ENCODE measurements at regions not wholly inside any gene's neighbourhood (a gene's known extent, or its start where the extent isn't known, plus 50 kb on each side); places are given as distances from the start of the nearest gene placed in this dataset.

DNA sequence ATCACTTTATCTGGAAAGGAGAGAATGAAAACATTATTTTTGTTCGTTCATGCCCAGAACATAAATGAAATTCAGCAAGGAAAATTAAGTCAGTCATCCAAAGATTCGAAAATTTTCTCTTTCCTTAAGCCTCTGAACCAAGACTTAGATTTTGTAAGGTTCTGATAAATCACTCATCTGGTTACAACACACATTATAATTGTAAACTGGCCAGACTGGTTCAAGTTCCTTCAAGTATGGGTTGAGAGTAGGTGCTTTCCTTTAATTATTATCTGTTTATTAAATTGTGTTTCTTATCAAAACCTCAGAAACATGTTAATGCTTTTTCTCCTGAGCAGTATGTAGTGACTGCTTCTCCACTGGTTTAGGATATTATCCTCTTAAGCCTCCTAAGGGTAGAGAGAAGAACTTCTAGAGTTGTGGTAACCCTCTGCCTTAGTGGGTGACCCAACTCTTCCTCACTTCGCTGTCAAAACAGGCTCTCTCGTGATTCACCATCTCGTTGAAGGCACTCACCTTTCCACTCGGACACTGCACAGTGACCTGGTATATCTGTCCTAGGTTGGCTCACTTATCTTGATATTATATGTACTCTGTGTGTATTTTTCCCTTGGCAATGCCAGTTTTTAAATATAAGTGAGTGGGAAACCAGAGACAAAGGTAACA is 325.9 kb downstream of the PAX3 start:
- Histone ChIP-seq H3K27me3 (ENCODE audit: low read length) (no peaks in the 10 kb centered on the region), H3K4me3 (ENCODE audit: insufficient read depth, low read length, poor library complexity, severe bottlenecking) (no peak overlapping the region), H4K20me1 (ENCODE audit: low read depth, low read length) (no peaks in the 10 kb centered on the region), H3F3A (ENCODE audit: insufficient read depth) (no peaks in the 10 kb centered on the region), H3K4me2 (ENCODE audit: low read depth, low read length, poor library complexity, severe bottlenecking) (no peak overlapping the region), H3K79me2 (ENCODE audit: insufficient read depth, low read length) (no peaks in the 10 kb centered on the region), H3K27ac (ENCODE audit: low read depth, low read length) (no peak overlapping the region), H3K36me3 (ENCODE audit: low read length) (no peaks in the 10 kb centered on the region), H2AFZ (ENCODE audit: low read depth, low read length, severe bottlenecking) (no peak overlapping the region), H3K9me2 (replicated peaks; ENCODE audit: insufficient read depth, low read length) (no peaks in the 10 kb centered on the region; the same call in 1 of the 2 replicates), H3K9ac (ENCODE audit: low read length) (no peak overlapping the region), H3K9me3 (ENCODE audit: insufficient read depth, low read length) (no peaks in the 10 kb centered on the region)
- no peak for TF ChIP-seq EZH2phosphoT487 (conservative IDR thresholded peaks at IDR 0.05; ENCODE audit: low read length)
- TF ChIP-seq, protein P1, sequence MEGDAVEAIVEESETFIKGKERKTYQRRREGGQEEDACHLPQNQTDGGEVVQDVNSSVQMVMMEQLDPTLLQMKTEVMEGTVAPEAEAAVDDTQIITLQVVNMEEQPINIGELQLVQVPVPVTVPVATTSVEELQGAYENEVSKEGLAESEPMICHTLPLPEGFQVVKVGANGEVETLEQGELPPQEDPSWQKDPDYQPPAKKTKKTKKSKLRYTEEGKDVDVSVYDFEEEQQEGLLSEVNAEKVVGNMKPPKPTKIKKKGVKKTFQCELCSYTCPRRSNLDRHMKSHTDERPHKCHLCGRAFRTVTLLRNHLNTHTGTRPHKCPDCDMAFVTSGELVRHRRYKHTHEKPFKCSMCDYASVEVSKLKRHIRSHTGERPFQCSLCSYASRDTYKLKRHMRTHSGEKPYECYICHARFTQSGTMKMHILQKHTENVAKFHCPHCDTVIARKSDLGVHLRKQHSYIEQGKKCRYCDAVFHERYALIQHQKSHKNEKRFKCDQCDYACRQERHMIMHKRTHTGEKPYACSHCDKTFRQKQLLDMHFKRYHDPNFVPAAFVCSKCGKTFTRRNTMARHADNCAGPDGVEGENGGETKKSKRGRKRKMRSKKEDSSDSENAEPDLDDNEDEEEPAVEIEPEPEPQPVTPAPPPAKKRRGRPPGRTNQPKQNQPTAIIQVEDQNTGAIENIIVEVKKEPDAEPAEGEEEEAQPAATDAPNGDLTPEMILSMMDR (IDR thresholded peaks at IDR 0.05; ENCODE audit: insufficient read depth, low read length, poor library complexity, severe bottlenecking), result no peak

- Histone ChIP-seq H3F3A (ENCODE audit: insufficient read depth) (no peaks in the 10 kb centered on the region), H3K79me2 (ENCODE audit: insufficient read depth, low read length) (no peaks in the 10 kb centered on the region), H3K4me2 (ENCODE audit: low read depth, low read length, poor library complexity, severe bottlenecking) (no peak overlapping the region), H3K4me3 (ENCODE audit: insufficient read depth, low read length, poor library complexity, severe bottlenecking) (no peak overlapping the region), H3K27me3 (ENCODE audit: low read length) (no peaks in the 10 kb centered on the region), H4K20me1 (ENCODE audit: low read depth, low read length) (no peaks in the 10 kb centered on the region), H2AFZ (ENCODE audit: low read depth, low read length, severe bottlenecking) (no peak overlapping the region), H3K9ac (ENCODE audit: low read length) (no peak overlapping the region), H3K9me2 (replicated peaks; ENCODE audit: insufficient read depth, low read length) (no peaks in the 10 kb centered on the region), H3K27ac (ENCODE audit: low read depth, low read length) (no peak overlapping the region), H3K36me3 (ENCODE audit: low read length) (no peaks in the 10 kb centered on the region), H3K9me3 (ENCODE audit: insufficient read depth, low read length) (no peaks in the 10 kb centered on the region)
- TF ChIP-seq EZH2phosphoT487 (conservative IDR thresholded peaks at IDR 0.05; ENCODE audit: low read length), result no peak
- TF ChIP-seq, protein P1 (IDR thresholded peaks at IDR 0.05; ENCODE audit: insufficient read depth, low read length, poor library complexity, severe bottlenecking), result no peak
Measured at GRCh38 chr2:221970389-221970788, 328.4 kb downstream of the PAX3 start.

DNA sequence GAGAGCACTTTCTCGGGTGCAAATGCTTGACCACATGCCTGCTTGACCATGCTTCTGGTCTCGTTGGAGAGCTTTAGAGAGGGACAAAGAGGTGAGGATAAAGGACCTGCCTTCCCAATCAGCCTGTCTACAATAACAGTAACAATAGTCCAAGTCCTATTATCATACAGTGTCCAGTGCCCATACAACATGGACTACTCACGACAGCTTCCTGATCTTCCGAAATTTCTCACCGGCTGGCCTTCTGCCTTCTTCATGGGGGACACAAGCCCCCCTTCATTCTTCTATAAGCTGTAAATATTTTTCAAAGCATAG is 329.0 kb downstream of the PAX3 start:
- no peaks in the 10 kb centered on the region for H3K79me2 ChIP-seq (ENCODE audit: insufficient read depth, low read length)
- no peaks in the 10 kb centered on the region for H4K20me1 ChIP-seq (ENCODE audit: low read depth, low read length)
- no peak overlapping the region for H3K9ac ChIP-seq (ENCODE audit: low read length)
- no peak overlapping the region for H3K4me3 ChIP-seq (ENCODE audit: insufficient read depth, low read length, poor library complexity, severe bottlenecking)
- no peaks in the 10 kb centered on the region for H3F3A ChIP-seq (ENCODE audit: insufficient read depth)
- no peaks in the 10 kb centered on the region for H3K27me3 ChIP-seq (ENCODE audit: low read length)
- no peak overlapping the region for H3K4me2 ChIP-seq (ENCODE audit: low read depth, low read length, poor library complexity, severe bottlenecking)
- H3K9me3 ChIP-seq (ENCODE audit: insufficient read depth, low read length), result no peaks in the 10 kb centered on the region
- no peaks in the 10 kb centered on the region for H3K9me2 ChIP-seq (replicated peaks; ENCODE audit: insufficient read depth, low read length)
- no peak overlapping the region for H2AFZ ChIP-seq (ENCODE audit: low read depth, low read length, severe bottlenecking)
- H3K27ac ChIP-seq (ENCODE audit: low read depth, low read length), result no peak overlapping the region
- H3K36me3 ChIP-seq (ENCODE audit: low read length), result no peaks in the 10 kb centered on the region
- TF ChIP-seq, protein P1 (IDR thresholded peaks at IDR 0.05; ENCODE audit: insufficient read depth, low read length, poor library complexity, severe bottlenecking), result no peak
- no peak for TF ChIP-seq EZH2phosphoT487 (conservative IDR thresholded peaks at IDR 0.05; ENCODE audit: low read length)
